SH-SY5Y (cell line): ENCODE measurements at regions not wholly inside any gene's neighbourhood (a gene's known extent, or its start where the extent isn't known, plus 50 kb on each side); places are given as distances from the start of the nearest gene placed in this dataset.
A peak's percentile ranks its signal among the peaks of the same experiment; 100 is the strongest.

Experiments
- GATA2 ChIP-seq: IDR thresholded peaks from 2 replicates; pipeline ENCODE4 v1.6.1; 2011; ENCODE audit warnings: mild to moderate bottlenecking, low read depth, low read length
- GATA3 ChIP-seq: IDR thresholded peaks from 2 replicates; pipeline ENCODE4 v1.6.1; 2011; ENCODE audit warnings: low read depth, mild to moderate bottlenecking, low read length, moderate library complexity

DNA sequence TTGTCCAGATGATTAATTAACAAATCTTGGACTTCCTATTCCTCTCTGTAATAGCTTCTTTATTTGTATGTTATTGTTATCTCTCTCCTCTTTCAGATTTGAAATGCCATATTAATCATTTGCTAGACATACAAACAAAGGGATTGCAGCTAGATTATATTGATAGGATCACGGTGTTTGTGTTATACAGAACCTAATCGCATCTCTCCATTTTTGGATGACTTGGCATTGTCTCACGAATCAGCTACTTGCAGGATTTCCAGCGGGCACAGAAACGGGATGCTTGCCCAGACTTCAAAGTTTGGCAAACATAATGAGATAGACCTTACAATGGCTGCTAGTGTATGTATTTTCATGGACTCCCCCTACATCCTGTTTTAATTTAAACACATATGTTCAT is 368.1 kb downstream of the TLE4 start:
- 0 out of 2 replicates have a peak, but pooled peaks have one; percentile 40 for TF ChIP-seq GATA3
- peak; percentile 45; the same call in 1 of the 2 replicates for TF ChIP-seq GATA2
